SK-N-SH treated with all-trans-retinoic acid at 6 μM for 48 hours (cell line): ENCODE measurements at regions not wholly inside any gene's neighbourhood (a gene's known extent, or its start where the extent isn't known, plus 50 kb on each side); places are given as distances from the start of the nearest gene placed in this dataset.
A peak's percentile ranks its signal among the peaks of the same experiment; 100 is the strongest.

Source experiments
- ATAC-seq: fragments of 200-7000 bp; cut with Tn5 transposase; 3 replicates; pipeline ENCODE4 v1.9.1; 2020; ENCODE audit warnings: mild to moderate bottlenecking, moderate library complexity
- ARNTL ChIP-seq: fragments of 450-650 bp; formaldehyde crosslinking; IDR thresholded peaks from 2 replicates; pipeline ENCODE4 v1.5.0; 2020; ENCODE audit warnings: low read depth, mild to moderate bottlenecking, moderate library complexity, borderline replicate concordance
- BACH2 ChIP-seq: fragments of 250-450 bp; sonication (Bioruptor Pico); IDR thresholded peaks from 2 replicates; pipeline ENCODE4 v1.9.0; 2021; ENCODE audit warnings: mild to moderate bottlenecking, borderline replicate concordance
- CSDC2 ChIP-seq: fragments of 250-450 bp; sonication (Bioruptor Pico); IDR thresholded peaks from 2 replicates; pipeline ENCODE4 v1.5.0; 2020; ENCODE audit warnings: mild to moderate bottlenecking, moderate library complexity
- ESRRG ChIP-seq: fragments of 250-450 bp; sonication (Bioruptor Pico); IDR thresholded peaks from 2 replicates; pipeline ENCODE4 v1.6.1; 2021; ENCODE audit warnings: mild to moderate bottlenecking
- GLIS3 ChIP-seq: fragments of 250-450 bp; sonication (Bioruptor Pico); IDR thresholded peaks from 2 replicates; pipeline ENCODE4 v1.5.0; 2020; ENCODE audit warnings: mild to moderate bottlenecking, moderate library complexity
- ISL1 ChIP-seq: fragments of 250-450 bp; sonication (Bioruptor Pico); IDR thresholded peaks from 2 replicates; pipeline ENCODE4 v2.1.2; 2022; ENCODE audit warnings: mild to moderate bottlenecking, moderate library complexity
- PATZ1 ChIP-seq: fragments of 250-450 bp; sonication (Bioruptor Pico); IDR thresholded peaks from 2 replicates; pipeline ENCODE4 v1.8.0; 2020; ENCODE audit warnings: mild to moderate bottlenecking, moderate library complexity, borderline replicate concordance
- PPARA ChIP-seq: fragments of 250-450 bp; sonication (Bioruptor Pico); IDR thresholded peaks from 2 replicates; pipeline ENCODE4 v1.5.0; 2020; ENCODE audit warnings: mild to moderate bottlenecking, borderline replicate concordance
- RARB ChIP-seq: fragments of 250-450 bp; sonication (Bioruptor Pico); IDR thresholded peaks from 2 replicates; pipeline ENCODE4 v1.8.0; 2021; ENCODE audit warnings: mild to moderate bottlenecking, moderate library complexity
- TCF4 ChIP-seq: fragments of 250-450 bp; sonication (Bioruptor Pico); IDR thresholded peaks from 2 replicates; pipeline ENCODE4 v1.8.0; 2021; ENCODE audit warnings: mild to moderate bottlenecking, moderate library complexity, borderline replicate concordance
- TOX ChIP-seq: fragments of 250-450 bp; sonication (Bioruptor Pico); IDR thresholded peaks from 2 replicates; pipeline ENCODE4 v1.8.0; 2021; ENCODE audit warnings: mild to moderate bottlenecking, moderate library complexity, borderline replicate concordance
- ZC3H10 ChIP-seq: fragments of 250-450 bp; sonication (Bioruptor Pico); IDR thresholded peaks from 2 replicates; pipeline ENCODE4 v1.5.1; 2021; ENCODE audit warnings: mild to moderate bottlenecking, moderate library complexity
- ZFP3 ChIP-seq: fragments of 250-450 bp; sonication (Bioruptor Pico); IDR thresholded peaks from 2 replicates; pipeline ENCODE4 v1.5.0; 2020; ENCODE audit warnings: mild to moderate bottlenecking, moderate library complexity
- ZNF565 ChIP-seq: fragments of 450-650 bp; formaldehyde crosslinking; conservative IDR thresholded peaks from 2 replicates; pipeline ENCODE4 v1.5.0; 2020; ENCODE audit warnings: low read depth, mild to moderate bottlenecking, moderate library complexity
- ZNF70 ChIP-seq: fragments of 450-650 bp; formaldehyde crosslinking; IDR thresholded peaks from 2 replicates; pipeline ENCODE4 v1.5.0; 2020; ENCODE audit warnings: mild to moderate bottlenecking, moderate library complexity
- TF ChIP-seq, protein P1 (sequence below): fragments of 250-450 bp; sonication (Bioruptor Pico); IDR thresholded peaks from 2 replicates; pipeline ENCODE4 v1.5.1; 2020; ENCODE audit warnings: low read depth, mild to moderate bottlenecking, moderate library complexity
- TF ChIP-seq, protein P2 (sequence below): fragments of 250-450 bp; sonication (Bioruptor Pico); IDR thresholded peaks from 2 replicates; pipeline ENCODE4 v1.5.0; 2020; ENCODE audit warnings: mild to moderate bottlenecking, moderate library complexity
- TF ChIP-seq, protein P3 (sequence below): fragments of 250-450 bp; sonication (Bioruptor Pico); IDR thresholded peaks from 2 replicates; pipeline ENCODE4 v1.8.0; 2021; ENCODE audit warnings: low read depth, mild to moderate bottlenecking, moderate library complexity, borderline replicate concordance

GRCh38 chr3:17972030-17972429, 229.6 kb upstream of the TBC1D5 start:
- no peak for ATAC-seq
- TF ChIP-seq ZNF70 (CRISPR knock-in tag) (no peak), ZC3H10 (no peak), ESRRG (no peak), TOX (no peak), TCF4 (CRISPR knock-in tag) (no peak)

DNA sequence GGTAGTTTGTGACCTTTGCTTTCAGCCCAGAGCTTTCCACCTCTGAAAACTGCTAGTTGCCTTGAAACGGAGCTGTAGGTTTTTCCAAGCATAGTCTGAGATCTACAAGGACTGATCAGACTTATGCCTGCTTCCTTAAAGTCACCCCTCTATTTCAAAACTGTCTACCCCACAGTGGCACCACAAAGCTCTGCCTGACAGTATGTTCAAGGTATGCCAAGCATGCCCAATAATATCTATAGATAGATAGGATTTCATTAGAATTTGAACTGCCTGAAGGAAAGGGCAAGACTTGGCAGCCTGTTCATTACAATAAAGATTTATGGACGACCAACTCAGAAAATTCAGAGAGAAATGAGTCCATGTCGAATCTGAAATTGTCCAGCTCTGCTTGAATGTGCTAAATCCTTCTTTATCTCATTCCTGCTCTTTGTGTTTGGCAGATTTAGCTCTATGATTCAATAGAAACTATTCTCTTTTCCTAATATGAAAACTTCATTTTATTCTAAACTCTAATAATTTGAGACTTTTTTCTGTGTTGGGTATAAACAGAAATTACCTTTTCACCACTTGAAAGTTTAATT, 227.6 kb upstream of the TBC1D5 start:
- no peak for ATAC-seq
- TF ChIP-seq TOX: no peak
- TF ChIP-seq ISL1 (CRISPR knock-in tag): peak; percentile 72
- TF ChIP-seq, protein P1, sequence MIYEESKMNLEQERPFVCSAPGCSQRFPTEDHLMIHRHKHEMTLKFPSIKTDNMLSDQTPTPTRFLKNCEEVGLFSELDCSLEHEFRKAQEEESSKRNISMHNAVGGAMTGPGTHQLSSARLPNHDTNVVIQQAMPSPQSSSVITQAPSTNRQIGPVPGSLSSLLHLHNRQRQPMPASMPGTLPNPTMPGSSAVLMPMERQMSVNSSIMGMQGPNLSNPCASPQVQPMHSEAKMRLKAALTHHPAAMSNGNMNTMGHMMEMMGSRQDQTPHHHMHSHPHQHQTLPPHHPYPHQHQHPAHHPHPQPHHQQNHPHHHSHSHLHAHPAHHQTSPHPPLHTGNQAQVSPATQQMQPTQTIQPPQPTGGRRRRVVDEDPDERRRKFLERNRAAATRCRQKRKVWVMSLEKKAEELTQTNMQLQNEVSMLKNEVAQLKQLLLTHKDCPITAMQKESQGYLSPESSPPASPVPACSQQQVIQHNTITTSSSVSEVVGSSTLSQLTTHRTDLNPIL (CRISPR knock-in tag): no peak

GRCh38 chr3:17969244-17969643, 226.8 kb upstream of the TBC1D5 start:
- TF ChIP-seq TOX (no peak), ISL1 (CRISPR knock-in tag) (no peak), PPARA (CRISPR knock-in tag) (no peak), ZFP3 (CRISPR knock-in tag) (no peak), CSDC2 (CRISPR knock-in tag) (no peak)
- TF ChIP-seq, protein P1 (CRISPR knock-in tag): no peak
- ATAC-seq: no peak

GRCh38 chr3:17967953-17968607, 225.6 kb upstream of the TBC1D5 start:
- ATAC-seq: no peak
- TF ChIP-seq ZNF565 (CRISPR knock-in tag): no peak
- TF ChIP-seq, protein P1 (CRISPR knock-in tag): no peak
- TF ChIP-seq TCF4 (CRISPR knock-in tag): no peak
- no peak for TF ChIP-seq ZNF70 (CRISPR knock-in tag)
- TF ChIP-seq, protein P2, sequence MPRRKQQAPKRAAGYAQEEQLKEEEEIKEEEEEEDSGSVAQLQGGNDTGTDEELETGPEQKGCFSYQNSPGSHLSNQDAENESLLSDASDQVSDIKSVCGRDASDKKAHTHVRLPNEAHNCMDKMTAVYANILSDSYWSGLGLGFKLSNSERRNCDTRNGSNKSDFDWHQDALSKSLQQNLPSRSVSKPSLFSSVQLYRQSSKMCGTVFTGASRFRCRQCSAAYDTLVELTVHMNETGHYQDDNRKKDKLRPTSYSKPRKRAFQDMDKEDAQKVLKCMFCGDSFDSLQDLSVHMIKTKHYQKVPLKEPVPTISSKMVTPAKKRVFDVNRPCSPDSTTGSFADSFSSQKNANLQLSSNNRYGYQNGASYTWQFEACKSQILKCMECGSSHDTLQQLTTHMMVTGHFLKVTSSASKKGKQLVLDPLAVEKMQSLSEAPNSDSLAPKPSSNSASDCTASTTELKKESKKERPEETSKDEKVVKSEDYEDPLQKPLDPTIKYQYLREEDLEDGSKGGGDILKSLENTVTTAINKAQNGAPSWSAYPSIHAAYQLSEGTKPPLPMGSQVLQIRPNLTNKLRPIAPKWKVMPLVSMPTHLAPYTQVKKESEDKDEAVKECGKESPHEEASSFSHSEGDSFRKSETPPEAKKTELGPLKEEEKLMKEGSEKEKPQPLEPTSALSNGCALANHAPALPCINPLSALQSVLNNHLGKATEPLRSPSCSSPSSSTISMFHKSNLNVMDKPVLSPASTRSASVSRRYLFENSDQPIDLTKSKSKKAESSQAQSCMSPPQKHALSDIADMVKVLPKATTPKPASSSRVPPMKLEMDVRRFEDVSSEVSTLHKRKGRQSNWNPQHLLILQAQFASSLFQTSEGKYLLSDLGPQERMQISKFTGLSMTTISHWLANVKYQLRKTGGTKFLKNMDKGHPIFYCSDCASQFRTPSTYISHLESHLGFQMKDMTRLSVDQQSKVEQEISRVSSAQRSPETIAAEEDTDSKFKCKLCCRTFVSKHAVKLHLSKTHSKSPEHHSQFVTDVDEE (CRISPR knock-in tag): no peak
- no peak for TF ChIP-seq ARNTL (CRISPR knock-in tag)
- TF ChIP-seq RARB: no peak
- TF ChIP-seq, protein P3, sequence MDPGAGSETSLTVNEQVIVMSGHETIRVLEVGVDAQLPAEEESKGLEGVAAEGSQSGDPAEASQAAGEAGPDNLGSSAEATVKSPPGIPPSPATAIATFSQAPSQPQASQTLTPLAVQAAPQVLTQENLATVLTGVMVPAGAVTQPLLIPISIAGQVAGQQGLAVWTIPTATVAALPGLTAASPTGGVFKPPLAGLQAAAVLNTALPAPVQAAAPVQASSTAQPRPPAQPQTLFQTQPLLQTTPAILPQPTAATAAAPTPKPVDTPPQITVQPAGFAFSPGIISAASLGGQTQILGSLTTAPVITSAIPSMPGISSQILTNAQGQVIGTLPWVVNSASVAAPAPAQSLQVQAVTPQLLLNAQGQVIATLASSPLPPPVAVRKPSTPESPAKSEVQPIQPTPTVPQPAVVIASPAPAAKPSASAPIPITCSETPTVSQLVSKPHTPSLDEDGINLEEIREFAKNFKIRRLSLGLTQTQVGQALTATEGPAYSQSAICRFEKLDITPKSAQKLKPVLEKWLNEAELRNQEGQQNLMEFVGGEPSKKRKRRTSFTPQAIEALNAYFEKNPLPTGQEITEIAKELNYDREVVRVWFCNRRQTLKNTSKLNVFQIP (CRISPR knock-in tag): no peak

- no peak for ATAC-seq
- TF ChIP-seq, protein P1 (CRISPR knock-in tag): no peak
- TF ChIP-seq TCF4 (CRISPR knock-in tag) (no peak), PATZ1 (CRISPR knock-in tag) (no peak), ZNF70 (CRISPR knock-in tag) (no peak), ISL1 (CRISPR knock-in tag) (no peak), ESRRG (no peak), ZC3H10 (no peak), ARNTL (CRISPR knock-in tag) (no peak), GLIS3 (CRISPR knock-in tag) (no peak), CSDC2 (CRISPR knock-in tag) (no peak), TOX (no peak), BACH2 (CRISPR knock-in tag) (no peak)
- TF ChIP-seq, protein P3 (CRISPR knock-in tag): no peak
Observed at GRCh38 chr3:17967111-17967510, 224.7 kb upstream of the TBC1D5 start.
